HG02759 (cell line): ENCODE measurements at regions not wholly inside any gene's neighbourhood (a gene's known extent, or its start where the extent isn't known, plus 50 kb on each side); places are given as distances from the start of the nearest gene placed in this dataset.
"Not testable (repeated sequence)": the region's sequence is repeated elsewhere in the genome, so short reads cannot be mapped to it uniquely, and the experiment has no call there.

Experiments used
- ATAC-seq: cut with Tn5 transposase; IDR thresholded peaks from one replicate; pipeline ENCODE4 v1.9.1; 2021; ENCODE audit warnings: mild to moderate bottlenecking, moderate library complexity; ENCODE audit not compliant: unreplicated experiment

GRCh38 chr12:34301251-34302130 is 279.2 kb downstream of the ALG10 start:
- ATAC-seq = no peak

- no peak for ATAC-seq
These were observed 280.0 kb downstream of the ALG10 start for GRCh38 chr12:34302131-34302885.

GRCh38 chr12:34303091-34303870 is 281.0 kb downstream of the ALG10 start:
- no peak for ATAC-seq

- ATAC-seq = no peak
These were observed 281.7 kb downstream of the ALG10 start for GRCh38 chr12:34304001-34304400.

- ATAC-seq = no peak
These were observed 282.2 kb downstream of the ALG10 start for GRCh38 chr12:34304546-34304945.

GRCh38 chr12:34305176-34305575 is 282.9 kb downstream of the ALG10 start:
- no peak for ATAC-seq

- no peak for ATAC-seq
These were observed 284.0 kb downstream of the ALG10 start for GRCh38 chr12:34306133-34306830.

- ATAC-seq = not testable (repeated sequence)
These were observed 287.8 kb downstream of the ALG10 start for GRCh38 chr12:34309806-34310804.

GRCh38 chr12:34311337-34311736 is 289.0 kb downstream of the ALG10 start:
- ATAC-seq = no peak

GRCh38 chr12:34327671-34328070 is 305.4 kb downstream of the ALG10 start:
- no peak for ATAC-seq

- no peak for ATAC-seq
These were observed 311.0 kb downstream of the ALG10 start for GRCh38 chr12:34333337-34333736.

- no peak for ATAC-seq
These were observed 312.2 kb downstream of the ALG10 start for GRCh38 chr12:34334538-34334937.

GRCh38 chr12:34334953-34335743 is 312.9 kb downstream of the ALG10 start:
- no peak for ATAC-seq

GRCh38 chr12:34335819-34336262 is 313.5 kb downstream of the ALG10 start:
- ATAC-seq = no peak

- no peak for ATAC-seq
These were observed 314.5 kb downstream of the ALG10 start for GRCh38 chr12:34336619-34337465.

GRCh38 chr12:34338751-34339150 is 316.5 kb downstream of the ALG10 start:
- no peak for ATAC-seq

GRCh38 chr12:34339922-34340321 is 317.6 kb downstream of the ALG10 start:
- no peak for ATAC-seq
